ENCODE measurements at regions not wholly inside any gene's neighbourhood (a gene's known extent, or its start where the extent isn't known, plus 50 kb on each side); places are given as distances from the start of the nearest gene placed in this dataset.

GRCh38 chr13:84234416-84234815, 352.1 kb upstream of the SLITRK1 start:
- no peak for TF ChIP-seq EP300 (IDR thresholded peaks at IDR 0.05)
- TF ChIP-seq POLR2AphosphoS5 (IDR thresholded peaks at IDR 0.05) = no peak
- TF ChIP-seq, protein P1, sequence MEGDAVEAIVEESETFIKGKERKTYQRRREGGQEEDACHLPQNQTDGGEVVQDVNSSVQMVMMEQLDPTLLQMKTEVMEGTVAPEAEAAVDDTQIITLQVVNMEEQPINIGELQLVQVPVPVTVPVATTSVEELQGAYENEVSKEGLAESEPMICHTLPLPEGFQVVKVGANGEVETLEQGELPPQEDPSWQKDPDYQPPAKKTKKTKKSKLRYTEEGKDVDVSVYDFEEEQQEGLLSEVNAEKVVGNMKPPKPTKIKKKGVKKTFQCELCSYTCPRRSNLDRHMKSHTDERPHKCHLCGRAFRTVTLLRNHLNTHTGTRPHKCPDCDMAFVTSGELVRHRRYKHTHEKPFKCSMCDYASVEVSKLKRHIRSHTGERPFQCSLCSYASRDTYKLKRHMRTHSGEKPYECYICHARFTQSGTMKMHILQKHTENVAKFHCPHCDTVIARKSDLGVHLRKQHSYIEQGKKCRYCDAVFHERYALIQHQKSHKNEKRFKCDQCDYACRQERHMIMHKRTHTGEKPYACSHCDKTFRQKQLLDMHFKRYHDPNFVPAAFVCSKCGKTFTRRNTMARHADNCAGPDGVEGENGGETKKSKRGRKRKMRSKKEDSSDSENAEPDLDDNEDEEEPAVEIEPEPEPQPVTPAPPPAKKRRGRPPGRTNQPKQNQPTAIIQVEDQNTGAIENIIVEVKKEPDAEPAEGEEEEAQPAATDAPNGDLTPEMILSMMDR (IDR thresholded peaks at IDR 0.05) = no peak
- no peak for TF ChIP-seq POLR2A (IDR thresholded peaks at IDR 0.05)
- Histone ChIP-seq H3K4me1 (no peaks in the 10 kb centered on the region), H3K9me3 (peaks cover 0 to 5% (median 0%) of the 10 kb centered on the region in 4 donors), H3K4me3 (no peak overlapping the region), H3K27ac (no peak overlapping the region), H3K27me3 (no peaks in the 10 kb centered on the region), H3K36me3 (no peaks in the 10 kb centered on the region)
- intact Hi-C loops (cut with DNase I; ENCODE audit: low total_unique reads) = no loop called here
- DNase-seq = no peak

DNA sequence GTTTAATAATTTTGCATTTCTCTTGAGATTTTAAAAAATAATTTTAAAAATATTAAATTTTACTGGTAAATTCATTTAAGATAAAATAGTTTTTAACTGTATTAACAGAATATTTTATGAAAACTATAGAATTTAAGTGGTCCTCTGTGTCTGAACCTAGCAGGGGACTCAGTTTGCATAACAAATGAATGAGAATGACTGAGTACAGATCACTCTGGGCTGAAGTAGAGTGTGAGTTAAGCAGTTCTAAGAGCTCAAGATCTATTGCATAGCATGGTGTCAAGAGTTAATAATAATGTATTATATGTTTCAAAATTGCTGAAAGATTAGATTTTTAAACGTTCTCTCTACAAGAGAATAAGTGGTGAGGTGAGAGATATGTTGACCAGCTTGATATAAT, 348.3 kb upstream of the SLITRK1 start:
- H3K4me1 ChIP-seq = no peaks in the 10 kb centered on the region
- no peak overlapping the region for H3K4me3 ChIP-seq
- H3K36me3 ChIP-seq = no peaks in the 10 kb centered on the region
- 14 to 36% (median 27%) methylated on average over 1 of the region's 1 CpG for WGBS, 5 donors
- peaks cover 0 to 5% (median 0%) of the 10 kb centered on the region in 4 donors for H3K9me3 ChIP-seq
- DNase-seq = no peak
- intact Hi-C loops (cut with DNase I; ENCODE audit: low total_unique reads) = no loop called here
- TF ChIP-seq, protein P1 (IDR thresholded peaks at IDR 0.05) = no peak
- TF ChIP-seq POLR2A (IDR thresholded peaks at IDR 0.05) (no peak), POLR2AphosphoS5 (IDR thresholded peaks at IDR 0.05) (no peak), EP300 (IDR thresholded peaks at IDR 0.05) (no peak)
- H3K27me3 ChIP-seq = no peaks in the 10 kb centered on the region
- no peak overlapping the region for H3K27ac ChIP-seq

DNA sequence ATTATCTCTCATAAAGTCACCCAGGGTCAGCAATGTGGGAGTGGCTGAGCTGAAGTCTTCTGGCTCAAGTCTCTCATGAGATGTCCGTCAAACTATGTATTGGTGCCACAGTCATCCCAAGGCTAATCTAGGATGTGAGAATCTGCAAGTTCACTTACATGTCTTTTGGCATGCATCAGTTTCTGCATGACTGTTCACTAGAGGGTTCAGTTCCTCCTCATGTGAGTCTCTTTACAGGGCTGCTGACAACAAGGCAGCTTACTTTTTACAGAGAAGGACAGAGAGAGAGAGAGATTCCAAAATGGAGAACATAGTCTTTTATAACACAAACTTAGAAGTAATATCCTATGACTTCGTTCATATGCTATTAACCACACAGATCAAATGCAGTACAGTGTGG, 328.8 kb upstream of the SLITRK1 start:
- H3K4me3 ChIP-seq = no peak overlapping the region
- TF ChIP-seq, protein P1 (IDR thresholded peaks at IDR 0.05) = no peak
- no peak for TF ChIP-seq POLR2A (IDR thresholded peaks at IDR 0.05)
- no peak for TF ChIP-seq EP300 (IDR thresholded peaks at IDR 0.05)
- TF ChIP-seq POLR2AphosphoS5 (IDR thresholded peaks at IDR 0.05) = no peak
- intact Hi-C loops (cut with DNase I; ENCODE audit: low total_unique reads) = no loop called here
- peaks cover 0 to 4% (median 0%) of the 10 kb centered on the region in 4 donors for H3K9me3 ChIP-seq
- H3K27ac ChIP-seq = no peak overlapping the region
- H3K27me3 ChIP-seq = no peaks in the 10 kb centered on the region
- 69 to 93% (median 81%) methylated on average over 2 of the region's 2 CpGs for WGBS, 5 donors
- no peaks in the 10 kb centered on the region for H3K4me1 ChIP-seq
- no peaks in the 10 kb centered on the region for H3K36me3 ChIP-seq
- no peak for DNase-seq

DNA sequence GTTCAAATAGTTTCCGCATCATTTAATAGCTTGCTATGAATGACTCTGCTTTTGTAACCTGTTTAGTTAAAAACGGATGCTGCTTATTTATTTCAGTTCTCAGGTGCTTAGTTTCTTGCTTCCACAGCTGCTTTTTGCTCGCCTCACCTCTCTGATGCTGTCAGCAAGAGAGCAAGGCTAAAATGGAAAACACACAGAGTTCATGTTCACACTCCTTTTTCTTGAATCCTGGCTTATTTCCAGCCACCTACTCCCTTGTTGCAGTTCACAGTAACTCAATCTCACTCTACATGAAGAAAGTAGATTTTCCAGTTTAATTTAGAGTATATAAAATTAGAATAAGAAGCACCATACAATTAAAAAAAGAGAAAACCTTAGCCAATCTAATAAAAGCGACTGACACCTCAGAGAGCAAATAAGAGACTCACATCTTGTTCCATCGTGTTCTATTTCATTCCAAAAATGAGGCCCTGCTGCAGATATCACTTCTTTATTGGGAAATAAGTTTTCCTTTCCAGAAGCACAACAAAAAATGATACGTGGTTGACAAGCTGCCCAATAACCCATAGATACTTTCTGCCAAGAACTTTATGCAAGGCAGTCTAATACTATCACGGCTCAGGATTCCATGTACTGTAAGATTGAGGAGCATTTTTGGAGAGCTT, 326.1 kb upstream of the SLITRK1 start:
- H3K27ac ChIP-seq = no peak overlapping the region
- H3K4me3 ChIP-seq = no peak overlapping the region
- no peaks in the 10 kb centered on the region for H3K27me3 ChIP-seq
- WGBS, 5 donors = 57 to 71% (median 68%) methylated on average over 7 of the region's 7 CpGs
- no peaks in the 10 kb centered on the region for H3K36me3 ChIP-seq
- H3K9me3 ChIP-seq = peaks cover 0 to 4% (median 0%) of the 10 kb centered on the region in 4 donors
- no peaks in the 10 kb centered on the region for H3K4me1 ChIP-seq
- peak in 1 of 2 donors; percentile 27 for DNase-seq
- TF ChIP-seq, protein P1 (IDR thresholded peaks at IDR 0.05) = no peak
- intact Hi-C loops (cut with DNase I; ENCODE audit: low total_unique reads) = no loop called here

Data from stomach (tissue), 8 donors.